ENCODE measurements at regions not wholly inside any gene's neighbourhood (a gene's known extent, or its start where the extent isn't known, plus 50 kb on each side); places are given as distances from the start of the nearest gene placed in this dataset.

GRCh38 chr22:44595841-44596341, 97.9 kb upstream of the RTL6 start:
- Histone ChIP-seq H3K4me3 (ENCODE audit: low read length in 3 of 3) (no peak overlapping the region), H3K27me3 (ENCODE audit: control insufficient read depth, insufficient read depth, low read length) (no peaks in the 10 kb centered on the region), H3K27ac (ENCODE audit: low read depth in 2 of 2, low read length in 2 of 2) (no peak overlapping the region), H3K9me3 (ENCODE audit: control insufficient read depth in 2 of 3, insufficient read depth in 1 of 3, low read length in 3 of 3) (no peaks in the 10 kb centered on the region), H3K9ac (ENCODE audit: low read length in 3 of 3) (no peak overlapping the region), H3K36me3 (ENCODE audit: control insufficient read depth in 2 of 3, insufficient read depth in 3 of 3, low read length in 3 of 3) (no peaks in the 10 kb centered on the region), H3K4me1 (ENCODE audit: control insufficient read depth in 2 of 3, insufficient read depth in 2 of 3, low read depth in 1 of 3, low read length in 3 of 3) (no peaks in the 10 kb centered on the region)
- TF ChIP-seq CTCF (IDR thresholded peaks at IDR 0.05; ENCODE audit: borderline replicate concordance, extremely low read depth, insufficient read depth) = no peak
- DNase-seq (peak in 4 of 5 donors; percentile 94 to 97 (median 94)), FAIRE-seq (no peak)
- intact Hi-C loops (cut with DNase I) = no loop called here

- Histone ChIP-seq H3K27ac (ENCODE audit: low read depth in 2 of 2, low read length in 2 of 2) (no peak overlapping the region), H3K36me3 (ENCODE audit: control insufficient read depth in 2 of 3, insufficient read depth in 3 of 3, low read length in 3 of 3) (no peaks in the 10 kb centered on the region), H3K4me1 (ENCODE audit: control insufficient read depth in 2 of 3, insufficient read depth in 2 of 3, low read depth in 1 of 3, low read length in 3 of 3) (no peaks in the 10 kb centered on the region), H3K9ac (ENCODE audit: low read length in 3 of 3) (no peak overlapping the region), H3K9me3 (ENCODE audit: control insufficient read depth in 2 of 3, insufficient read depth in 1 of 3, low read length in 3 of 3) (no peaks in the 10 kb centered on the region), H3K4me3 (ENCODE audit: low read length in 3 of 3) (no peak overlapping the region), H3K27me3 (ENCODE audit: control insufficient read depth, insufficient read depth, low read length) (no peaks in the 10 kb centered on the region)
- FAIRE-seq = no peak
- DNase-seq = peak in 3 of 5 donors; percentile 56 to 60 (median 57)
- intact Hi-C loops (cut with DNase I) = no loop called here
- no peak for TF ChIP-seq CTCF (IDR thresholded peaks at IDR 0.05; ENCODE audit: borderline replicate concordance, extremely low read depth, insufficient read depth)
These were observed 96.9 kb upstream of the RTL6 start for GRCh38 chr22:44594951-44595350.

- Histone ChIP-seq H3K27ac (ENCODE audit: low read depth in 2 of 2, low read length in 2 of 2) (no peak overlapping the region), H3K4me1 (ENCODE audit: control insufficient read depth in 2 of 3, insufficient read depth in 2 of 3, low read depth in 1 of 3, low read length in 3 of 3) (no peaks in the 10 kb centered on the region), H3K27me3 (ENCODE audit: control insufficient read depth, insufficient read depth, low read length) (no peaks in the 10 kb centered on the region), H3K9me3 (ENCODE audit: control insufficient read depth in 2 of 3, insufficient read depth in 1 of 3, low read length in 3 of 3) (peaks cover 0 to 6% (median 0%) of the 10 kb centered on the region in 3 donors), H3K36me3 (ENCODE audit: control insufficient read depth in 2 of 3, insufficient read depth in 3 of 3, low read length in 3 of 3) (no peaks in the 10 kb centered on the region), H3K4me3 (ENCODE audit: low read length in 3 of 3) (no peak overlapping the region), H3K9ac (ENCODE audit: low read length in 3 of 3) (no peak overlapping the region)
- FAIRE-seq (no peak), DNase-seq (peak in 3 of 5 donors; percentile 47 to 66 (median 59))
- no peak for TF ChIP-seq CTCF (IDR thresholded peaks at IDR 0.05; ENCODE audit: borderline replicate concordance, extremely low read depth, insufficient read depth)
- intact Hi-C loops (cut with DNase I) = no loop called here
These were observed 94.8 kb upstream of the RTL6 start for GRCh38 chr22:44592824-44593148.
